ENCODE measurements at regions not wholly inside any gene's neighbourhood (a gene's known extent, or its start where the extent isn't known, plus 50 kb on each side); places are given as distances from the start of the nearest gene placed in this dataset.
"Not testable (repeated sequence)": the region's sequence is repeated elsewhere in the genome, so short reads cannot be mapped to it uniquely, and the experiment has no call there.

- no peak for ATAC-seq
Measured at GRCh38 chr3:145882436-145882835, 278.5 kb downstream of the PLOD2 start.

DNA sequence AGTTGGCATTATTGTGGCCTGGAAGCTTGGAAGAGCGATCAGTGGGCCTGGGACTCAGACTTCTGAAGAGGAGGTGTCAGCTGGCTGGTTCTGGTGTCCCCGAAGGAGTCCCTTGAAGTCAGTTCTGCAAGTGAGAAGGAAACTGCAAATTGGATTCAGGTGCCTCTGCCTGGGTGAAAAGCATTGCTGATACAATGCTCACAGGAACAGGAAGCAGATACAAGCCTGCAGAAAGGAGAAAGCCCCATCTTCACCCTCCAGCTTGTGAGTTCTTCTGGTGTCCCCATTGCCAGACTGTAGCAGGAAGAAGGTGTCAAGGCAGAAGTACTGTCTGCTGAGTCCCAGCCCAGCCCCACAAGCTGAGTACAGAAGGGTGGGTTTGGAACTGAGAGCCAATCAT is 271.3 kb downstream of the PLOD2 start:
- ATAC-seq: no peak

GRCh38 chr3:145892869-145893268 is 268.1 kb downstream of the PLOD2 start:
- no peak for ATAC-seq

DNA sequence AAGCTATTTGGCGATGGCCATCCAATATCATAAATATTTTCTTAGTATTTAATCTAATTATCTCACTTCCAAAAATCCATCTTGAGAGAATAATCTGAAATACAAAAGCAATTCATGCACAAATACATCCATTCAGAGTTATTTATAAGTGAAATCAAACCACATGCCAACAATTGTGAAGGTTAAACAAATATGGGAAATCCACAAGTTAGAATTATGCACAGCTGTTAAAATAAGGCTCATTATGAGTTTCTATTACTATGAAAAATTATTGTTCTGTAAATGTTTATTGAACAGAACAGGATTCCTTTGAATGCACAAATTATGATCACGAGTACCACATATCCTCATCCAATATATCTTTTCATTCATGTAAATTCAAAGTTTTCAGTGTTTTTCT is 267.7 kb downstream of the PLOD2 start:
- no peak for ATAC-seq

- ATAC-seq: no peak
Measured at GRCh38 chr3:145898487-145898886, 262.5 kb downstream of the PLOD2 start.

GRCh38 chr3:145899241-145899640 is 261.7 kb downstream of the PLOD2 start:
- ATAC-seq: no peak

- ATAC-seq: no peak
Measured at GRCh38 chr3:145900056-145900829, 260.7 kb downstream of the PLOD2 start.

GRCh38 chr3:145902166-145902565 is 258.8 kb downstream of the PLOD2 start:
- no peak for ATAC-seq

- ATAC-seq: no peak
Measured at GRCh38 chr3:145903472-145904013, 257.4 kb downstream of the PLOD2 start.

DNA sequence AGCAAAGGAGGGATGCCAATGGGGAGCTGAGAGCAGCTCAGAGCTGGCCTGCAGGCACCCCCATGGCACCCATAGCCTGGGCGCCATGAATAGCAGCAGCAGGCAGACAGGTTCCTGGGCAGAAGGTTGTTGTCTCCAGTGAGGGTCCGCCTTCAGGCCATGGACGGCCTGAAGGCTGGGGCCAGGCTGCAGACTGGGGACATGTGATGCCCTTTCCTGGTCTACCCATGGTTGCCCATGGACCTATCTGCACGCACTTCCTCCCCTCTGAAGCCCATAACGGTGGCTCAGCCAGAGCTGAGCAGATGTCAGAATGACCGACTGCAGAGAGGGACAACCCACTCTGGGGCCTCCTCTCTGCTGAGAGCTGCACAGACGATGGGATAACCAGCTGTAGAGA is 256.8 kb downstream of the PLOD2 start:
- no peak for ATAC-seq

- no peak for ATAC-seq
Measured at GRCh38 chr3:145906301-145906700, 254.7 kb downstream of the PLOD2 start.

DNA sequence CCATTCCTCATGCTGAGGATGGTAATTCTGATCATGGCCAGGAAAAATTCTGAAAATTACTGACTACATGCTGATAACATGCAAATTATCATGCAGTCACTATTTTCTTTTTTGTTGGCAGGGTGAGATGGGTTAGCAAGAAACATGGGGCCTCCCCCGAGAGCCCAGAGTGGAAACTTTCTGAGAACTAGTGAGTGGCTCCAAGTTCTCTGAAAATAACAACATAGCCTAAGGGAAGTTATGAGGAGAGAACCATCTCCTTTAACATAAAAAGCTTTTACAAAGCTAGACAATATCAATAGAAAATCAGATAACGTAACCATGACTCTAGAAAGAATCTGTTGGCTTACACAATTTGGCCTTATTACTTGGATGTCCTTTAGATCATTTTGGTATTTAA is 254.2 kb downstream of the PLOD2 start:
- ATAC-seq: no peak

- ATAC-seq: no peak
Measured at GRCh38 chr3:145911016-145911415, 250.0 kb downstream of the PLOD2 start.

DNA sequence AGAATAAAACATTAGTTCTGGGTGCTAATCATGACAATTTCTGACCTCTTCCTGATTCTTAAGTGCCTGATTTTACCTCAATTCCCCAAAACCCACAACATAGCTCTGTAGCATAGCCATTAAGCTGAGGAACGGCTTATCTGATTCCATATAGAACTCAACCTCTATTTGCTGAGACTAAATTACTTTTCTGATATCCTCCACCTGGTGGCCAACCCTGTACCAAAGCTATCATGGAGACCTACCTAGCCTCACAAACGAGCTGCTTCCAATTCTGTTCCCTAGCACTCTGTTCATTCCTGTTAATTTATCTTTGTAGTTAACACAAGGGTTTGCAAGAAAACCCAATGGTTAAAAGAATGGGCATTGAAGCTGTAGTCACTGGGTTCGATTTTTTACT is 245.2 kb downstream of the PLOD2 start:
- no peak for ATAC-seq

DNA sequence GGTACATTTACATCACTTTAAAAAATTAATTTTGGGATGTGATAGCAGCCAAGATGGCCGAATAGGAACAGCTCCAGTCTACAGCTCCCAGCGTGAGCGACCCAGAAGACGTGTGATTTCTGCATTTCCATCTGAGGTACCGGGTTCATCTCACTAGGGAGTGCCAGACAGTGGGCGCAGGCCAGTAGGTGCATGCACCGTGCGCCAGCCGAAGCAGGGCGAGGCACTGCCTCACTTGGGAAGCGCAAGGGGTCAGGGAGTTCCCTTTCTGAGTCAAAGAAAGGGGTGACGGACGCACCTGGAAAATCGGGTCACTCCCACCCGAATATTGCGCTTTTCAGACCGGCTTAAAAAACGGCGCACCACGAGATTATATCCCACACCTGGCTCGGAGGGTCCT is 233.2 kb downstream of the PLOD2 start:
- not testable (repeated sequence) for ATAC-seq

DNA sequence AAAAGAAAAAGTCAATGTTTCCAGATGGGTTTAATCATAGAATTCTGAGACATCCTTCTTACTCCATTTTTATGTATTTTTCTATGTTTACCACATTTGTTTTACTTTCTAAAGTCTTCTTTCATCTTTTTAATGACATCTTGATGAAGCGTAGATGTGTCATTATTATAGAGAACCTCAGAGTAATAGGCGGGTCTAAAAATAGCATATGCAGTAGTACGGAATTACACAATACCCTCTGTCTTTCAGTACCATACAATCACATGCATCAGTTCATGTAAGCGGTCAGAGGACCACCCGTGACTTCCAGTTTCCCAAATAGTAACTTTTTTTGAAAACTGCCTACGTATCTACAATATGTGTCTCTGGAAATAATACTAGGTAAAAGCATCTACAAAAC is 224.0 kb downstream of the PLOD2 start:
- no peak for ATAC-seq

GRCh38 chr3:145939431-145939830 is 221.6 kb downstream of the PLOD2 start:
- peak; percentile 93 for ATAC-seq

DNA sequence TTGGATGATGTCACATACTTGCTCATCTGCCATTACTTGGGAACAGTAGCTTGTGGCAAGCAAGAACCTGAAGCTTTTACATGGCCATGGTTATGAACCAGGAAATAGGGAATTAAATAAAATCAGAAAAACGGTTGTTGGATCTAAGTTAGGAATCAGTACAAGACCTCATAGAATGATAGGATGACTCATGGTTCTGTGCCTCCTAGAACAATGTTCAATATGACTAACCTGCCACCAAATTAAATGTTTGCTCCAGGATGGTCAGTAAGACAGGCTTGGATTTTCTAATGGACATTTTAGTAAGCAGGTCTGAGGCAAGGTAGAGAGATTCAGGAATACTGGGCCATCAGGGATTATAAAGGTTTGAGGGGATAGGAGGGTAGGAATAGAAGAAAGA is 218.9 kb downstream of the PLOD2 start:
- ATAC-seq: peak; percentile 38

DNA sequence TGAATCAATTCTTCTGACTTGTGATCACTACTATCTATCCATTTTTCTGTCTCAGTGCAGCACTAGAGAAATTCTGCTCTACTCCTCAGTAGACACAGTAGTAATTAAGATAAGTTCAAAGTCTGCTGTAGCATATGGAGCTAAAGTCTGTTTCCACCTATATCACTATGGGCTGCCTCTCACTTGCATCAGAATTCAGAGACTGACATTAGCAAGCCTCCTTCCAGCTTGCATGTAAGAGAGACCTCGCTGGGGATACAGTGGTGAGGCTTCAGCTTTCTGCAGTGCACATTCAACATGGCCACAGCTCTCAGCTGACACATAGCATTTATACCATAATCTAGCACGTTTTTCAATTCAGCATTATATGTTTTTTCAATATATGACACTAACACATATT is 217.0 kb downstream of the PLOD2 start:
- no peak for ATAC-seq

DNA sequence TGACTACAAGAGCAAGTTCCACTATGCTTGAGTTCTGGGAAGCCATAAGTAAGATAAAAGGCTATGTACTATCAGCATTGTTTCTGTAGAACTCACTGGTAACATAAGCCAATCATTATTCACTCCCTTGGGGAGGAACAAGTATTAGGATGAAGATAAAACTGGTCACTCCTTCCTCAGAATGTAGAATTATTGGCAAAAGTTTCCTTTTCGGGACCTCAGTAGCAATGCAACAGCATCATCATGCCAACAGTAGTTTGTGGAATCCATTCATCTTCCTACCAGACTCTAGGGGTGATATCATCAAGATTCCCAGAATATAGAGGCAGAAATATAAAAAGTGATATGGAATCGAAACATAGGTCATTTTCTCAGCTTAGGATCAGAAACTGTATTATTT is 209.5 kb downstream of the PLOD2 start:
- ATAC-seq: no peak

- no peak for ATAC-seq
Measured at GRCh38 chr3:145952536-145952935, 208.4 kb downstream of the PLOD2 start.

GRCh38 chr3:145953316-145953715 is 207.7 kb downstream of the PLOD2 start:
- no peak for ATAC-seq

DNA sequence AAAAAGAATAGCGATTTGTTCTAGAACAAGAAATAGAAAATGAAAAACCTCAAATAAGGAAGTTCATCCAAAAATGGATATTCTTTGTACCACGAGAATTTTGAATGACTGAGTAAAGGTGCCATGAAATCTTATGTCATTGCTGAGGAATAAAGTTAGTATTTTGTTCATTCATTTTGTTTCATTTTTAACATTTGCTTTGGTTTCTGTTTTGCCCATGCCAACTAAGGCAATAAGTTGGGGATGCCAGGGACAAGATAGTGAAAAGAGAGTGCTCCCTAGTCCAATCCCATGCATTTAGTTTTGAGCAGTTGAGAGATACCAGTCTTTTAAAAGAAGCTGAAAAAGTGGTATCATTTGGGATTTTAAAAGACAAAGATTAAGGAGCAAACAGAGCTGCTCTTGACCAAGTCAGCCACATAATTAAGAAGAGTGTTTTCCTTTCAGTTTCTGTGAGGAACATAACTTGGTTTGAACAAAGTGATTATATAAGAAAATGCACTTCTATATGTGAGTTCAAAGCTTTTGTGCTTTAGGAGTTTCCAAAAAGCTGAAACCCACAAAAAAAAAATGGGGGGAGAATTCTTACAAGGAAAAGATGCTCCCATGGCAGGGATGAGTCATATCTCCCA is 201.4 kb downstream of the PLOD2 start:
- no peak for ATAC-seq

- no peak for ATAC-seq
Measured at GRCh38 chr3:145963111-145963510, 197.9 kb downstream of the PLOD2 start.
